ENCODE measurements at regions not wholly inside any gene's neighbourhood (a gene's known extent, or its start where the extent isn't known, plus 50 kb on each side); places are given as distances from the start of the nearest gene placed in this dataset.

GRCh38 chr2:203813684-203814083, 53.9 kb upstream of the CTLA4 start:
- Histone ChIP-seq H3K27ac (peak overlapping the region in 1 of 8 donors; percentile 76), H3K36me3 (no peaks in the 10 kb centered on the region), H3K4me3 (no peak overlapping the region), H3K4me1 (peaks cover 18 to 46% (median 37%) of the 10 kb centered on the region in 6 donors), H3K27me3 (replicated peaks in 1 of 7) (peaks cover 0 to 38% (median 0%) of the 10 kb centered on the region in 7 donors), H3K9me3 (no peaks in the 10 kb centered on the region)
- intact Hi-C loops (cut with DNase I; ENCODE audit: low total_unique reads): loop anchor here (5.0 to 10.0 kb wide), 2 partner anchors 129 to 326 kb away; no protein-coding TSS in a partner anchor
- DNase-seq: no peak
- no peak for TF ChIP-seq POLR2AphosphoS5 (IDR thresholded peaks at IDR 0.05)
- no peak for TF ChIP-seq CTCF (IDR thresholded peaks at IDR 0.05 in 8 of 11, conservative IDR thresholded peaks at IDR 0.05 in 3 of 11)
- TF ChIP-seq POLR2A (IDR thresholded peaks at IDR 0.05): no peak
- 56 to 84% (median 75%) methylated on average over 1 of the region's 1 CpG for WGBS, 5 donors

- Histone ChIP-seq H3K36me3 (no peaks in the 10 kb centered on the region), H3K4me3 (peak overlapping the region in 1 of 8 donors; percentile 27), H3K9me3 (no peaks in the 10 kb centered on the region), H3K4me1 (peaks cover 18 to 46% (median 36%) of the 10 kb centered on the region in 6 donors), H3K27me3 (replicated peaks in 1 of 7) (peaks cover 0 to 50% (median 0%) of the 10 kb centered on the region in 7 donors), H3K27ac (peak overlapping the region in 6 of 8 donors; percentile 9 to 40 (median 34))
- WGBS, 5 donors: 30 to 37% (median 35%) methylated on average over 10 of the region's 10 CpGs
- TF ChIP-seq CTCF (IDR thresholded peaks at IDR 0.05 in 8 of 11, conservative IDR thresholded peaks at IDR 0.05 in 3 of 11) (peak; percentile 67 to 92 (median 81)), POLR2A (IDR thresholded peaks at IDR 0.05) (no peak), POLR2AphosphoS5 (IDR thresholded peaks at IDR 0.05) (no peak)
- intact Hi-C loops (cut with DNase I; ENCODE audit: low total_unique reads): loop anchor here (5.0 to 10.0 kb wide), 2 partner anchors 130 to 328 kb away; no protein-coding TSS in a partner anchor
- DNase-seq: peak; percentile 76
These were observed 52.7 kb upstream of the CTLA4 start for GRCh38 chr2:203814661-203815540.

GRCh38 chr2:203815541-203815898, 52.1 kb upstream of the CTLA4 start:
- no peak for TF ChIP-seq POLR2AphosphoS5 (IDR thresholded peaks at IDR 0.05)
- peak in 3 of 11 experiments; percentile 1 to 46 (median 3) for TF ChIP-seq CTCF (IDR thresholded peaks at IDR 0.05 in 8 of 11, conservative IDR thresholded peaks at IDR 0.05 in 3 of 11)
- TF ChIP-seq POLR2A (IDR thresholded peaks at IDR 0.05): no peak
- no peak for DNase-seq
- Histone ChIP-seq H3K27me3 (replicated peaks in 1 of 7) (peaks cover 0 to 55% (median 0%) of the 10 kb centered on the region in 7 donors), H3K4me3 (no peak overlapping the region), H3K27ac (peak overlapping the region in 5 of 8 donors; percentile 6 to 40 (median 37)), H3K4me1 (peaks cover 18 to 46% (median 36%) of the 10 kb centered on the region in 6 donors), H3K36me3 (no peaks in the 10 kb centered on the region), H3K9me3 (no peaks in the 10 kb centered on the region)
- intact Hi-C loops (cut with DNase I; ENCODE audit: low total_unique reads): loop anchor here (10.0 kb wide), 1 partner anchor 131 kb away; no protein-coding TSS in a partner anchor
- 2 to 7% (median 4%) methylated on average over 2 of the region's 2 CpGs for WGBS, 5 donors

- Histone ChIP-seq H3K4me1 (peaks cover 16 to 33% (median 25%) of the 10 kb centered on the region in 6 donors), H3K9me3 (no peaks in the 10 kb centered on the region), H3K36me3 (no peaks in the 10 kb centered on the region), H3K27ac (no peak overlapping the region), H3K4me3 (no peak overlapping the region), H3K27me3 (replicated peaks in 1 of 7) (peaks cover 0 to 61% (median 0%) of the 10 kb centered on the region in 7 donors)
- intact Hi-C loops (cut with DNase I; ENCODE audit: low total_unique reads): loop anchor here (10.0 kb wide), 1 partner anchor 132 kb away; no protein-coding TSS in a partner anchor
- WGBS, 5 donors: 71 to 82% (median 74%) methylated on average over 5 of the region's 5 CpGs
- TF ChIP-seq CTCF (IDR thresholded peaks at IDR 0.05 in 8 of 11, conservative IDR thresholded peaks at IDR 0.05 in 3 of 11): no peak
- TF ChIP-seq POLR2AphosphoS5 (IDR thresholded peaks at IDR 0.05): no peak
- no peak for TF ChIP-seq POLR2A (IDR thresholded peaks at IDR 0.05)
- DNase-seq: no peak
These were observed 50.4 kb upstream of the CTLA4 start for GRCh38 chr2:203817147-203817546.
